ENCODE measurements at regions not wholly inside any gene's neighbourhood (a gene's known extent, or its start where the extent isn't known, plus 50 kb on each side); places are given as distances from the start of the nearest gene placed in this dataset.

DNA sequence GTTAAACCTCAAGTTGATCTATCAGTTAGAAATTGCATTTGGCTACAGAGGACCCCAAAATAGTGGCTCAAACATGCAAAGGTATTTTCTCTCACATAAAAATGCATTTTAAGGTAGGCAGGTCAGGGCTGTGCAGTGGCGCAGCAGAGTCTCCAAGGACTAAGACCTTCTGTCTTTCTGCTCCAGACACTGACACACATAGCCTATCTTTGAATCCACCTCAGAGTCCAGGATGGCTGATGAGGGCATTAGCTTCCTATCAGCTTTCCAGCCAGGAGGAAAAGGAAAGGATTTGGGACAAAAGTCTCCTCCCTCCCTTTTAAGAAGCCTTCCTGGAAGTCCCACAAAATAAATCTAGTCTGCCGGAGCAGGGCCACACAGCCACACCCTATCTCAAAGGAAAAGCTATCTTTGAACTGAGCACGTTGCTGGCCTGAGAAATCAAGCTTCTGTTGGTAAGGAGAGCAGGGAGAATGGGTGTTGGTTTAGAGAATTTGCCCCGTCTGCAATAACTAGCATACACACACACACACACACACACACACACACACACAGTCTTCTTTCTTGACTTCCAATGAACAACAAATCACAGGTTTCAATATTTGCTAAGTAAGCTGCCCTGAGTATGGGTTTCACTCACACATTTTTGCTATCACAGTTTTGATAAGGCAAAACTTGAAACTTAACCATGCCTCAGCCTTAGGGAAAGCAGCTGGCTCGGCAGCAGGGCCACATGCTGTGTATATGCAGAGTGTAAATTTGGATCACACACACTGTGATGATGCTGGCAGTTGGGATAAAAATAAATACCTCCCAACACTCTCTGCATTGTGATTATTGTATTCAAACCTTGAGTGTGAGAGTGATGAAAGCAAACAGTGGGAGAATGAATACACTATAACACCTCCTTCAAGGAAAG lies 116.6 kb upstream of the MAP3K1 start:
- H3K4me3 ChIP-seq (ENCODE audit: low read depth, low read length): no peak overlapping the region
- TF ChIP-seq, protein P1, sequence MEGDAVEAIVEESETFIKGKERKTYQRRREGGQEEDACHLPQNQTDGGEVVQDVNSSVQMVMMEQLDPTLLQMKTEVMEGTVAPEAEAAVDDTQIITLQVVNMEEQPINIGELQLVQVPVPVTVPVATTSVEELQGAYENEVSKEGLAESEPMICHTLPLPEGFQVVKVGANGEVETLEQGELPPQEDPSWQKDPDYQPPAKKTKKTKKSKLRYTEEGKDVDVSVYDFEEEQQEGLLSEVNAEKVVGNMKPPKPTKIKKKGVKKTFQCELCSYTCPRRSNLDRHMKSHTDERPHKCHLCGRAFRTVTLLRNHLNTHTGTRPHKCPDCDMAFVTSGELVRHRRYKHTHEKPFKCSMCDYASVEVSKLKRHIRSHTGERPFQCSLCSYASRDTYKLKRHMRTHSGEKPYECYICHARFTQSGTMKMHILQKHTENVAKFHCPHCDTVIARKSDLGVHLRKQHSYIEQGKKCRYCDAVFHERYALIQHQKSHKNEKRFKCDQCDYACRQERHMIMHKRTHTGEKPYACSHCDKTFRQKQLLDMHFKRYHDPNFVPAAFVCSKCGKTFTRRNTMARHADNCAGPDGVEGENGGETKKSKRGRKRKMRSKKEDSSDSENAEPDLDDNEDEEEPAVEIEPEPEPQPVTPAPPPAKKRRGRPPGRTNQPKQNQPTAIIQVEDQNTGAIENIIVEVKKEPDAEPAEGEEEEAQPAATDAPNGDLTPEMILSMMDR (IDR thresholded peaks at IDR 0.05; ENCODE audit: borderline replicate concordance, insufficient read depth, low read depth, low read length): no peak

DNA sequence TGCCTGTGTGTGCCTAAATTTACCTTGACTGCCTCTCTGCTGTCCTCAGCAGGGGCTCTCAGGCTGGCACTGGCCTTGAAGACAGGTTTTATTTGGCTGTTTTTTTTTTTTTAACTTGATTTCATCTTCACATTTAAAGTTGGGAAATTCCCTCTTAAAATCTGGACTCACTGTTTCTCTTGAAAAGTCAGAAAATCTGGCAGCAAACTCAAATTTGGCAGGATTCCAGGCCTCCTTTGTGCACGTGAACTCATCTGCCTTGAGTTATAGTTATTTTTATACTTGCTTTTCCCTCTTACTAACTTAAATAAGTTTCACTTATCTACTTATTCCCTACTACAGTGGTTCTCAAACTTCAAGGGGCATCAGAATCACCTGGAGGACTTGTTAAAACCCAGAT lies 118.4 kb upstream of the MAP3K1 start:
- TF ChIP-seq, protein P1 (IDR thresholded peaks at IDR 0.05; ENCODE audit: borderline replicate concordance, insufficient read depth, low read depth, low read length): no peak
- no peak overlapping the region for H3K4me3 ChIP-seq (ENCODE audit: low read depth, low read length)

GRCh38 chr5:56693220-56693579 lies 122.1 kb upstream of the MAP3K1 start:
- TF ChIP-seq, protein P1 (IDR thresholded peaks at IDR 0.05; ENCODE audit: borderline replicate concordance, insufficient read depth, low read depth, low read length): no peak
- no peak overlapping the region for H3K4me3 ChIP-seq (ENCODE audit: low read depth, low read length)

DNA sequence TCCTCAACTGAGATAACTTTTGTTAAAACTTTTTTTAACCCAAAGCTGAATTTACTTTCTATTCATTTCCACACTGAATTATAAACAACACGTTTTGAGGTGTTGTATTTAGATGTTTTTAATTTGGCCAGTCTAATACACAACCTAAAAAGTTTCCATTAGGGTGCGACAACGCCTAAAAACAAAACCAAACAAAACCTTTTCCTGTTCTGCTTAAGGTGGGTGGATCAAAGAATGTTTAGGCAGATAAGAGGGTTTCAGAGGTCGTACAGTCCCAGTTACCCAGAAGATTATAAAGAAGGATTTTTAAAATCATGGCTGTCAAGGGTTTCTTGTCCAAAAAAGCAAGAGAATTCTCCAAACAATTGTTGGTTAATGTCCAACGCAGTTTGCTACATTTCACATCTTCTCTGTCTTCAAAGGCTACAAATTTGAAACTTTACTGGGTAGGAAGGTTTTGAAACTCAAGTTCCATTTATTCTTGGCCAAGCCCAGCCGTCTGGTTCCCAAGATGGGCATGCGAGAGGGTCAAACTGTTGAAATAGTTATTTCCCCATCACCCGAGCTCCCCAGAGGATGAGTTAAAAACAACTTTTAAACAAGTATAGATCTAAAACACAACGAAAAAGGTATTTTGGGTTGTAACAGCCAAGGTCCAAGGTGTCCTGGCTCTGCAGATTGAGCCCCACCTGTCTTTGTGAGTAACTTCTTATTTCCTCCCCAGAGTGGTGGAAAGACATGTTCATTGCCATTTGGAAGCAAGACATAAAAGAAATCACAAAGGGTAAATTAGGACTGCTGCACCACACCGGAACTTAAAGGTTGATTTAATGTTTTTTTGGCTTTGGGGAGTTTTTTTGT lies 122.8 kb upstream of the MAP3K1 start:
- H3K4me3 ChIP-seq (ENCODE audit: low read depth, low read length): no peak overlapping the region

DNA sequence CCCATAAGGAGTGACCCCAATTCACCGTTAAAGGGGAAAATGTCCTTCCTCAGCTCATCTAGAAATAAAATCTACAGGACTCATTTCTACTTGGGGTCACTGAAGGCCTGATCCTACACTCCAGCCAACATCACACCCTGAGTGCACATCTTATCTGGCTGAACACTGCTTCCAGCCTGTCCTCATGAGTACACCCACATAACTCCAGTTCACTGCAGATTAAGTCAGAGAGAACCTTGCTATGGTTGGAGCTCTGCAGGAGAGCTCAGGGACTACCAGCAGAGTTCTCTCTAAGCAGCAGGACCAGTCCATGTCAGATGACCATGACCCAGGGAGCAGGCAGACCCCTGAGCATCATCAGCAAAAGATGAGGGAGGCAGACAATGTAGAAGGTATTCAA lies 126.9 kb upstream of the MAP3K1 start:
- no peak overlapping the region for H3K4me3 ChIP-seq (ENCODE audit: low read depth, low read length)
- TF ChIP-seq, protein P1 (IDR thresholded peaks at IDR 0.05; ENCODE audit: borderline replicate concordance, insufficient read depth, low read depth, low read length): no peak

More for the DNA sequence above, 122.8 kb upstream of the MAP3K1 start:
- TF ChIP-seq, protein P1 (IDR thresholded peaks at IDR 0.05; ENCODE audit: borderline replicate concordance, insufficient read depth, low read depth, low read length): no peak

- no peak overlapping the region for H3K4me3 ChIP-seq (ENCODE audit: low read depth, low read length)
- TF ChIP-seq, protein P1 (IDR thresholded peaks at IDR 0.05; ENCODE audit: borderline replicate concordance, insufficient read depth, low read depth, low read length): no peak
Measured at GRCh38 chr5:56686337-56687195, 128.8 kb upstream of the MAP3K1 start.

Data from GM12875 (cell line).